Loucy (cell line): ENCODE measurements at regions not wholly inside any gene's neighbourhood (a gene's known extent, or its start where the extent isn't known, plus 50 kb on each side); places are given as distances from the start of the nearest gene placed in this dataset.

Source experiments
- H2AFZ ChIP-seq: fragments of 200-600 bp; sonication (generic); 2 replicates; pipeline ENCODE4 v1.6.0; 2016; ENCODE audit warnings: antibody characterized with exemption, mild to moderate bottlenecking, low read length, moderate library complexity
- H3F3A ChIP-seq: fragments of 200-600 bp; 2 replicates; pipeline ENCODE4 v1.6.0; 2016; ENCODE audit warnings: antibody characterized with exemption, low read depth, mild to moderate bottlenecking
- H3K27me3 ChIP-seq: fragments of 200-600 bp; sonication (generic); 2 replicates; pipeline ENCODE4 v1.6.1; 2014; ENCODE audit warnings: low read length, mild to moderate bottlenecking; ENCODE audit not compliant: insufficient read depth, poor library complexity, severe bottlenecking
- H3K36me3 ChIP-seq: fragments of 200-600 bp; sonication (generic); 2 replicates; pipeline ENCODE4 v1.6.1; 2016; ENCODE audit warnings: low read length; ENCODE audit not compliant: insufficient read depth
- H3K4me1 ChIP-seq: fragments of 200-600 bp; sonication (generic); 2 replicates; pipeline ENCODE4 v1.5.1; 2014; ENCODE audit warnings: low read length, mild to moderate bottlenecking; ENCODE audit not compliant: insufficient read depth, poor library complexity, severe bottlenecking
- H3K4me2 ChIP-seq: fragments of 200-600 bp; sonication (generic); 2 replicates; pipeline ENCODE4 v1.6.0; 2014; ENCODE audit warnings: antibody characterized with exemption, low read length, low read depth, mild to moderate bottlenecking; ENCODE audit not compliant: poor library complexity, severe bottlenecking
- H3K4me3 ChIP-seq: fragments of 200-600 bp; sonication (generic); 2 replicates; pipeline ENCODE4 v1.5.1; 2014; ENCODE audit warnings: low read length, mild to moderate bottlenecking, mixed read lengths; ENCODE audit not compliant: poor library complexity, severe bottlenecking
- H3K79me2 ChIP-seq: fragments of 200-600 bp; sonication (generic); 2 replicates; pipeline ENCODE4 v1.6.1; 2014; ENCODE audit warnings: low read length; ENCODE audit not compliant: insufficient read depth
- H3K9ac ChIP-seq: fragments of 200-600 bp; sonication (generic); 2 replicates; pipeline ENCODE4 v1.6.0; 2014; ENCODE audit warnings: mild to moderate bottlenecking, low read depth, low read length, moderate library complexity; ENCODE audit not compliant: poor library complexity, severe bottlenecking
- H3K9me2 ChIP-seq: fragments of 200-600 bp; sonication (generic); replicated peaks from 2 replicates; pipeline ENCODE4 v1.6.1; 2016; ENCODE audit warnings: low read depth, low read length, mixed read lengths
- H3K9me3 ChIP-seq: fragments of 200-600 bp; sonication (generic); 2 replicates; pipeline ENCODE4 v1.6.1; 2014; ENCODE audit warnings: mild to moderate bottlenecking, antibody characterized with exemption, low read length, low read depth; ENCODE audit not compliant: insufficient read depth
- H4K20me1 ChIP-seq: fragments of 200-600 bp; sonication (generic); 2 replicates; pipeline ENCODE4 v1.6.0; 2014; ENCODE audit warnings: antibody characterized with exemption, low read length, mild to moderate bottlenecking; ENCODE audit not compliant: insufficient read depth, poor library complexity, severe bottlenecking
- EZH2phosphoT487 ChIP-seq: fragments of 200-600 bp; IDR thresholded peaks from 2 replicates; pipeline ENCODE4 v1.6.1; 2018; ENCODE audit warnings: antibody characterized with exemption, mild to moderate bottlenecking, moderate library complexity, borderline replicate concordance
- TF ChIP-seq, protein P1 (sequence below): fragments of 200-600 bp; sonication (generic); conservative IDR thresholded peaks from 2 replicates; pipeline ENCODE4 v1.5.1; 2014; ENCODE audit warnings: mild to moderate bottlenecking, antibody characterized with exemption, low read length

- Histone ChIP-seq H3K79me2 (no peaks in the 10 kb centered on the region), H3K9ac (no peak overlapping the region), H4K20me1 (no peaks in the 10 kb centered on the region), H3K4me1 (no peaks in the 10 kb centered on the region), H3K36me3 (no peaks in the 10 kb centered on the region), H2AFZ (no peak overlapping the region), H3K9me3 (no peaks in the 10 kb centered on the region; the same call in 1 of the 2 replicates), H3K4me3 (no peak overlapping the region), H3K9me2 (no peaks in the 10 kb centered on the region), H3K27me3 (no peaks in the 10 kb centered on the region), H3F3A (no peaks in the 10 kb centered on the region), H3K4me2 (no peak overlapping the region)
- no peak for TF ChIP-seq EZH2phosphoT487
- TF ChIP-seq, protein P1, sequence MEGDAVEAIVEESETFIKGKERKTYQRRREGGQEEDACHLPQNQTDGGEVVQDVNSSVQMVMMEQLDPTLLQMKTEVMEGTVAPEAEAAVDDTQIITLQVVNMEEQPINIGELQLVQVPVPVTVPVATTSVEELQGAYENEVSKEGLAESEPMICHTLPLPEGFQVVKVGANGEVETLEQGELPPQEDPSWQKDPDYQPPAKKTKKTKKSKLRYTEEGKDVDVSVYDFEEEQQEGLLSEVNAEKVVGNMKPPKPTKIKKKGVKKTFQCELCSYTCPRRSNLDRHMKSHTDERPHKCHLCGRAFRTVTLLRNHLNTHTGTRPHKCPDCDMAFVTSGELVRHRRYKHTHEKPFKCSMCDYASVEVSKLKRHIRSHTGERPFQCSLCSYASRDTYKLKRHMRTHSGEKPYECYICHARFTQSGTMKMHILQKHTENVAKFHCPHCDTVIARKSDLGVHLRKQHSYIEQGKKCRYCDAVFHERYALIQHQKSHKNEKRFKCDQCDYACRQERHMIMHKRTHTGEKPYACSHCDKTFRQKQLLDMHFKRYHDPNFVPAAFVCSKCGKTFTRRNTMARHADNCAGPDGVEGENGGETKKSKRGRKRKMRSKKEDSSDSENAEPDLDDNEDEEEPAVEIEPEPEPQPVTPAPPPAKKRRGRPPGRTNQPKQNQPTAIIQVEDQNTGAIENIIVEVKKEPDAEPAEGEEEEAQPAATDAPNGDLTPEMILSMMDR: no peak
These were observed 172.3 kb upstream of the CHRNA7 start for GRCh38 chr15:31858026-31858425.

GRCh38 chr15:31866248-31866647 is 164.1 kb upstream of the CHRNA7 start:
- H3K9ac ChIP-seq: no peak overlapping the region
- H3K9me3 ChIP-seq: no peaks in the 10 kb centered on the region
- H3K36me3 ChIP-seq: no peaks in the 10 kb centered on the region
- peaks cover 4% of the 10 kb centered on the region for H3K4me1 ChIP-seq
- no peak overlapping the region for H3K4me2 ChIP-seq
- no peak overlapping the region for H2AFZ ChIP-seq
- no peaks in the 10 kb centered on the region for H3F3A ChIP-seq
- no peaks in the 10 kb centered on the region for H3K9me2 ChIP-seq
- no peaks in the 10 kb centered on the region for H3K79me2 ChIP-seq
- TF ChIP-seq, protein P1: no peak
- no peak for TF ChIP-seq EZH2phosphoT487
- no peaks in the 10 kb centered on the region for H4K20me1 ChIP-seq
- H3K4me3 ChIP-seq: no peak overlapping the region
- no peaks in the 10 kb centered on the region for H3K27me3 ChIP-seq

DNA sequence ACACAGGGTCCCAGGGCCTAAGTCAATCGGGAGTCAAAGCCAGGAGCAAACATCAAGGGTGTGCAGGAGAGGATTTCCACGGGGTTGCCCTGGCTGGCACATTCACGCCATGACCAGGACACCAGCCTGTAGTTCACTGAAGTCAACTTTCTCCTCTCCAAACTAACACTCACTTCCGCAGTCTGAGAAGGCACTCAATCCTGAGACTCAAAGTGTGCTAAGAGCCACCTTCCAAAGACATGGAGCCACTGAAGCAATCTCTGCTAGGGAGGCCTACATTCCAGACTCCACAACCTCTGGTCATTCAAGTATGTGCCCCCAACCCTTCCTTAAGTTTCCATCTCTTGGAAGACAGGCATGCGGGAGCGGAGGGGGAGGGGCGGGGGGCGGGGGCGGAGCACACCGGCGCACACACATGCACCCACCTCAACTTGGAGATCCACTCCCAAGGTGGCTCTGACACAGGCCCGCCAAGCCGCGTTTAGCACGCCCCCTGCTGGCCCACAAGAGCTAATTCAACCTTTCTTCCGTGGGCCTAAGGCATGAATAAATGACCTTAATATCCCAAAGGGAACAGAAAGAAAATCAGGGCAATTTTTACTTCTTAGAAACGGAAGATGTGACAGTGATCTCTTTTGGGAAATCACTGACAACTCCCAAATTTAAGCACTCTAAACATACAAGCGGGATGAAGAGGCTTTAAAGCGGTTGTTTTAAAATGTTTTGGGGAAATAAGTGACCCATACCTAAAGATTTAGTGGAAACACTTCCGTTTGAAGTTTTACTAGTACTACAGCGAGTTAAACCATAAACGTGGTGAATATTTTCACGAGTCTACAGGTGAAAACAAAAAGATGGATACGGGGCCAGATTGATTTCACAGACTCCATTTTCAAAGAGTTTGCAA is 162.5 kb upstream of the CHRNA7 start:
- no peaks in the 10 kb centered on the region for H3K79me2 ChIP-seq
- H3K27me3 ChIP-seq: no peaks in the 10 kb centered on the region
- no peaks in the 10 kb centered on the region for H4K20me1 ChIP-seq
- no peaks in the 10 kb centered on the region for H3F3A ChIP-seq
- H3K4me1 ChIP-seq: peaks cover 4% of the 10 kb centered on the region
- H3K4me3 ChIP-seq: no peak overlapping the region
- TF ChIP-seq, protein P1: peak; percentile 88
- TF ChIP-seq EZH2phosphoT487: no peak
- no peak overlapping the region for H3K9ac ChIP-seq
- H3K9me3 ChIP-seq: no peaks in the 10 kb centered on the region
- H3K36me3 ChIP-seq: no peaks in the 10 kb centered on the region
- H3K4me2 ChIP-seq: no peak overlapping the region
- peak overlapping the region; percentile 54; the same call in 1 of the 2 replicates for H2AFZ ChIP-seq
- H3K9me2 ChIP-seq: no peaks in the 10 kb centered on the region
